Neural progenitor cell (in vitro differentiated cells): ENCODE measurements at regions not wholly inside any gene's neighbourhood (a gene's known extent, or its start where the extent isn't known, plus 50 kb on each side); places are given as distances from the start of the nearest gene placed in this dataset.
A peak's percentile ranks its signal among the peaks of the same experiment; 100 is the strongest.

Experiments
- DNase-seq: peaks from one replicate; pipeline ENCODE4 v3.0.0-alpha.2; 2016; ENCODE audit warnings: low spot score
- H2AFZ ChIP-seq: fragments of 200-600 bp; sonication (generic); replicated peaks from 2 replicates; pipeline ENCODE4 v1.6.1; 2016; ENCODE audit warnings: antibody characterized with exemption
- H3F3A ChIP-seq: fragments of 200-600 bp; sonication (generic); 2 replicates; pipeline ENCODE4 v1.6.1; 2016; ENCODE audit warnings: antibody characterized with exemption, low read depth
- H3K27ac ChIP-seq: fragments of 200-600 bp; sonication (generic); 2 replicates; pipeline ENCODE4 v1.5.1; 2016; ENCODE audit warnings: mild to moderate bottlenecking
- H3K27me3 ChIP-seq: fragments of 200-600 bp; sonication (generic); 2 replicates; pipeline ENCODE4 v1.6.1; 2016; ENCODE audit warnings: mild to moderate bottlenecking, moderate library complexity
- H3K36me3 ChIP-seq: fragments of 200-600 bp; sonication (generic); 2 replicates; pipeline ENCODE4 v1.5.1; 2016
- H3K4me1 ChIP-seq: fragments of 200-600 bp; sonication (generic); 2 replicates; pipeline ENCODE4 v1.6.1; 2016; ENCODE audit warnings: mixed run types
- H3K4me2 ChIP-seq: fragments of 200-600 bp; sonication (generic); 2 replicates; pipeline ENCODE4 v1.6.1; 2016
- H3K4me3 ChIP-seq: fragments of 200-600 bp; sonication (generic); 2 replicates; pipeline ENCODE4 v1.5.1; 2016
- H3K79me2 ChIP-seq: fragments of 200-600 bp; sonication (generic); 2 replicates; pipeline ENCODE4 v1.6.1; 2016; ENCODE audit warnings: low read depth
- H3K9ac ChIP-seq: fragments of 200-600 bp; sonication (generic); 2 replicates; pipeline ENCODE4 v1.6.1; 2016
- H3K9me3 ChIP-seq: fragments of 200-600 bp; sonication (generic); 2 replicates; pipeline ENCODE4 v1.5.1; 2016; ENCODE audit warnings: low read depth
- H4K20me1 ChIP-seq: fragments of 200-600 bp; sonication (generic); 2 replicates; pipeline ENCODE4 v1.6.1; 2016; ENCODE audit warnings: low read depth
- H3K27ac Mint-ChIP-seq: 3 replicates; pipeline ENCODE4 v1.8.0; 2021; ENCODE audit warnings: mixed read lengths
- H3K27me3 Mint-ChIP-seq: 2 replicates; pipeline ENCODE4 v1.8.0; 2022; ENCODE audit warnings: low read depth, mild to moderate bottlenecking, inconsistent platforms, moderate library complexity, mixed read lengths; ENCODE audit not compliant: insufficient read depth
- H3K36me3 Mint-ChIP-seq: 3 replicates; pipeline ENCODE4 v1.8.0; 2021; ENCODE audit warnings: mixed read lengths
- H3K4me1 Mint-ChIP-seq: 3 replicates; pipeline ENCODE4 v1.8.0; 2021; ENCODE audit warnings: mixed read lengths
- H3K4me3 Mint-ChIP-seq: 3 replicates; pipeline ENCODE4 v1.8.0; 2021; ENCODE audit warnings: mild to moderate bottlenecking, moderate library complexity, mixed read lengths
- H3K9me3 Mint-ChIP-seq: 3 replicates; pipeline ENCODE4 v1.8.0; 2020; ENCODE audit warnings: mixed read lengths
- EZH2 ChIP-seq: fragments of 200-600 bp; sonication (generic); IDR thresholded peaks from 2 replicates; pipeline ENCODE4 v1.6.1; 2017; ENCODE audit warnings: antibody characterized with exemption, mild to moderate bottlenecking, moderate library complexity
- EZH2phosphoT487 ChIP-seq: fragments of 200-600 bp; sonication (generic); IDR thresholded peaks from 2 replicates; pipeline ENCODE4 v1.6.1; 2017; ENCODE audit warnings: antibody characterized with exemption
- TF ChIP-seq, protein P1 (sequence below): fragments of 200-600 bp; sonication (generic); IDR thresholded peaks from 2 replicates; pipeline ENCODE4 v1.5.1; 2017; ENCODE audit warnings: antibody characterized with exemption, mild to moderate bottlenecking

DNA sequence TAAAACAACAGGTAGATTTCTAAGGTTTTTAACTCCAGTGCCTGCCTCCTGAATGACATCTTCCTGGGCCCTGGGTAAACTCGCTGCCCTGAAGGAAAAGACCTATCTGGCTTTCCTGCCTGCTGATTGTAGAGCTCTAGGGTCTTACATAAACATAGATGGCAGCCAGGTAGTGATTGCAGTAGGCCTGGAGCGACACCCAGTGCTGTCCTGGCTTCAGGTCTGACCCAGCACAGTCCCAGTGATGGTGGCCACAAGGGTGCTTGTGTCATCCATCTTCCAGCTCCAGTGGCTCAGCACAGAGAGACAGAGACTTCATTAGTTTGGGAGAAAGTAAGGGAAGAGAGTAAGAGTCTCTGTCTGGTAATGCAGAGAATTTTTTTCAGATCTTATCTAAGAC, 542.9 kb upstream of the IMPG1 start:
- no peak for DNase-seq
- H4K20me1 ChIP-seq: no peaks in the 10 kb centered on the region
- H3K4me3 Mint-ChIP-seq: no peak overlapping the region
- no peaks in the 10 kb centered on the region for H3K36me3 ChIP-seq
- H3K27ac ChIP-seq: no peak overlapping the region
- H3K9me3 ChIP-seq: no peaks in the 10 kb centered on the region
- H2AFZ ChIP-seq: no peak overlapping the region
- H3F3A ChIP-seq: no peaks in the 10 kb centered on the region
- H3K27ac Mint-ChIP-seq: no peak overlapping the region
- H3K36me3 Mint-ChIP-seq: no peaks in the 10 kb centered on the region
- H3K4me1 Mint-ChIP-seq: peaks cover 11% of the 10 kb centered on the region
- no peaks in the 10 kb centered on the region for H3K27me3 Mint-ChIP-seq
- no peak overlapping the region for H3K4me2 ChIP-seq
- H3K4me1 ChIP-seq: peaks cover 14% of the 10 kb centered on the region
- H3K9me3 Mint-ChIP-seq: no peaks in the 10 kb centered on the region
- no peaks in the 10 kb centered on the region for H3K79me2 ChIP-seq
- TF ChIP-seq, protein P1, sequence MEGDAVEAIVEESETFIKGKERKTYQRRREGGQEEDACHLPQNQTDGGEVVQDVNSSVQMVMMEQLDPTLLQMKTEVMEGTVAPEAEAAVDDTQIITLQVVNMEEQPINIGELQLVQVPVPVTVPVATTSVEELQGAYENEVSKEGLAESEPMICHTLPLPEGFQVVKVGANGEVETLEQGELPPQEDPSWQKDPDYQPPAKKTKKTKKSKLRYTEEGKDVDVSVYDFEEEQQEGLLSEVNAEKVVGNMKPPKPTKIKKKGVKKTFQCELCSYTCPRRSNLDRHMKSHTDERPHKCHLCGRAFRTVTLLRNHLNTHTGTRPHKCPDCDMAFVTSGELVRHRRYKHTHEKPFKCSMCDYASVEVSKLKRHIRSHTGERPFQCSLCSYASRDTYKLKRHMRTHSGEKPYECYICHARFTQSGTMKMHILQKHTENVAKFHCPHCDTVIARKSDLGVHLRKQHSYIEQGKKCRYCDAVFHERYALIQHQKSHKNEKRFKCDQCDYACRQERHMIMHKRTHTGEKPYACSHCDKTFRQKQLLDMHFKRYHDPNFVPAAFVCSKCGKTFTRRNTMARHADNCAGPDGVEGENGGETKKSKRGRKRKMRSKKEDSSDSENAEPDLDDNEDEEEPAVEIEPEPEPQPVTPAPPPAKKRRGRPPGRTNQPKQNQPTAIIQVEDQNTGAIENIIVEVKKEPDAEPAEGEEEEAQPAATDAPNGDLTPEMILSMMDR: no peak
- no peak for TF ChIP-seq EZH2
- TF ChIP-seq EZH2phosphoT487: no peak
- no peak overlapping the region for H3K4me3 ChIP-seq
- no peak overlapping the region for H3K9ac ChIP-seq
- H3K27me3 ChIP-seq: no peaks in the 10 kb centered on the region

- no peaks in the 10 kb centered on the region for H3K36me3 Mint-ChIP-seq
- peak overlapping the region; percentile 47 for H3K4me2 ChIP-seq
- H3K4me3 ChIP-seq: no peak overlapping the region
- H3K4me1 ChIP-seq: peaks cover 14% of the 10 kb centered on the region
- H3K27ac ChIP-seq: no peak overlapping the region
- H2AFZ ChIP-seq: no peak overlapping the region
- H3K9me3 Mint-ChIP-seq: no peaks in the 10 kb centered on the region
- no peaks in the 10 kb centered on the region for H4K20me1 ChIP-seq
- no peaks in the 10 kb centered on the region for H3K9me3 ChIP-seq
- no peaks in the 10 kb centered on the region for H3K27me3 Mint-ChIP-seq
- H3K27ac Mint-ChIP-seq: peak overlapping the region; percentile 2
- TF ChIP-seq EZH2phosphoT487: no peak
- TF ChIP-seq, protein P1: no peak
- TF ChIP-seq EZH2: no peak
- peaks cover 11% of the 10 kb centered on the region for H3K4me1 Mint-ChIP-seq
- H3K36me3 ChIP-seq: no peaks in the 10 kb centered on the region
- no peaks in the 10 kb centered on the region for H3F3A ChIP-seq
- H3K9ac ChIP-seq: no peak overlapping the region
- no peaks in the 10 kb centered on the region for H3K79me2 ChIP-seq
- H3K27me3 ChIP-seq: no peaks in the 10 kb centered on the region
- DNase-seq: peak; percentile 30
- no peak overlapping the region for H3K4me3 Mint-ChIP-seq
These were observed 540.5 kb upstream of the IMPG1 start for GRCh38 chr6:76612954-76613353.

GRCh38 chr6:76609160-76609559, 536.7 kb upstream of the IMPG1 start:
- no peak overlapping the region for H3K4me3 ChIP-seq
- no peak overlapping the region for H2AFZ ChIP-seq
- Mint-ChIP-seq H3K4me3 (no peak overlapping the region), H3K9me3 (no peaks in the 10 kb centered on the region), H3K36me3 (no peaks in the 10 kb centered on the region), H3K4me1 (peaks cover 11% of the 10 kb centered on the region), H3K27ac (no peak overlapping the region), H3K27me3 (no peaks in the 10 kb centered on the region)
- H3K79me2 ChIP-seq: no peaks in the 10 kb centered on the region
- DNase-seq: no peak
- no peaks in the 10 kb centered on the region for H3F3A ChIP-seq
- H4K20me1 ChIP-seq: no peaks in the 10 kb centered on the region
- no peaks in the 10 kb centered on the region for H3K36me3 ChIP-seq
- H3K9me3 ChIP-seq: no peaks in the 10 kb centered on the region
- H3K4me1 ChIP-seq: peaks cover 14% of the 10 kb centered on the region
- no peak overlapping the region for H3K27ac ChIP-seq
- TF ChIP-seq EZH2 (no peak), EZH2phosphoT487 (no peak)
- TF ChIP-seq, protein P1: no peak
- no peak overlapping the region for H3K9ac ChIP-seq
- H3K27me3 ChIP-seq: no peaks in the 10 kb centered on the region
- no peak overlapping the region for H3K4me2 ChIP-seq
